ENCODE measurements at regions not wholly inside any gene's neighbourhood (a gene's known extent, or its start where the extent isn't known, plus 50 kb on each side); places are given as distances from the start of the nearest gene placed in this dataset.

GRCh38 chr1:166485620-166486019, 318.8 kb upstream of the FAM78B start:
- Histone ChIP-seq H3K27me3 (replicated peaks in 1 of 4; ENCODE audit: control insufficient read depth in 3 of 4, extremely low read depth in 1 of 4, insufficient read depth in 3 of 4, low read length in 3 of 4) (no peaks in the 10 kb centered on the region), H3K9ac (replicated peaks in 1 of 4; ENCODE audit: extremely low read depth in 1 of 4, low read depth in 3 of 4, low read length in 3 of 4) (no peak overlapping the region), H2BK120ac (replicated peaks; ENCODE audit: low read depth, low read length) (no peak overlapping the region), H3K4me2 (ENCODE audit: insufficient read depth in 1 of 2, low read depth in 2 of 2, low read length in 2 of 2) (no peak overlapping the region), H3K27ac (ENCODE audit: low read depth, low read length) (no peak overlapping the region), H2AK5ac (ENCODE audit: low read depth, low read length) (no peak overlapping the region), H3K56ac (replicated peaks; ENCODE audit: insufficient read length, low read depth, low read length) (no peak overlapping the region), H3K79me2 (ENCODE audit: control insufficient read depth in 1 of 2, insufficient read depth in 2 of 2, low read length in 2 of 2) (no peaks in the 10 kb centered on the region), H2BK20ac (ENCODE audit: low read length) (no peak overlapping the region), H3K23me2 (ENCODE audit: low read depth, low read length) (no peaks in the 10 kb centered on the region), H2BK5ac (ENCODE audit: low read depth, low read length) (no peak overlapping the region), H3K36me3 (ENCODE audit: control insufficient read depth in 2 of 4, insufficient read depth in 4 of 4, low read length in 3 of 4) (no peaks in the 10 kb centered on the region), H2AFZ (ENCODE audit: low read length) (no peak overlapping the region), H4K8ac (ENCODE audit: extremely low read depth, insufficient read depth, low read length) (no peak overlapping the region), H4K5ac (ENCODE audit: insufficient read length, low read depth, low read length) (no peak overlapping the region), H3K79me1 (ENCODE audit: low read depth, low read length) (no peaks in the 10 kb centered on the region), H4K20me1 (replicated peaks in 1 of 2; ENCODE audit: control insufficient read depth in 1 of 2, insufficient read depth in 2 of 2, low read length in 2 of 2) (no peaks in the 10 kb centered on the region), H3K18ac (ENCODE audit: extremely low read depth, low read length) (no peak overlapping the region), H3K9me3 (ENCODE audit: insufficient read depth in 2 of 2, low read depth in 1 of 2, low read length in 1 of 2) (no peaks in the 10 kb centered on the region), H3K4me1 (replicated peaks in 1 of 4; ENCODE audit: control insufficient read depth in 3 of 4, insufficient read depth in 4 of 4, low read length in 3 of 4) (no peaks in the 10 kb centered on the region), H3K4ac (replicated peaks; ENCODE audit: insufficient read length, low read depth, low read length) (no peak overlapping the region), H3K23ac (ENCODE audit: insufficient read length) (no peak overlapping the region), H2BK15ac (ENCODE audit: low read length) (no peak overlapping the region), H4K91ac (replicated peaks; ENCODE audit: insufficient read length, low read length) (no peak overlapping the region), H2BK12ac (ENCODE audit: low read depth, low read length) (no peak overlapping the region), H3K4me3 (ENCODE audit: extremely low read depth in 1 of 4, insufficient read depth in 2 of 4, low read depth in 3 of 4, low read length in 4 of 4) (no peak overlapping the region), H3K14ac (ENCODE audit: insufficient read length) (no peak overlapping the region)
- WGBS, 2 experiments (ENCODE audit: extremely low coverage in 1 of 2, insufficient coverage in 1 of 2, insufficient read length in 1 of 2, insufficient replicate concordance in 2 of 2, low coverage in 1 of 2, low lambda C conversion rate in 2 of 2, missing lambda C conversion rate in 1 of 2) = 78% methylated on average over 1 of the region's 1 CpG; no CpG with 5 or more reads in 1 of the 2 experiments
- no peak for DNase-seq (ENCODE audit: low read depth in 1 of 2, low spot score in 2 of 2)
- no peak for FAIRE-seq
- no peak for TF ChIP-seq SP4 (IDR thresholded peaks at IDR 0.05; ENCODE audit: low read length)
- TF ChIP-seq MAFK (IDR thresholded peaks at IDR 0.05; ENCODE audit: low read depth, low read length) = no peak
- TF ChIP-seq TCF12 (IDR thresholded peaks at IDR 0.05; ENCODE audit: low read depth, low read length) = no peak
- no peak for TF ChIP-seq BRCA1 (IDR thresholded peaks at IDR 0.05; ENCODE audit: low read depth, low read length)
- no peak for TF ChIP-seq CTBP2 (IDR thresholded peaks at IDR 0.05; ENCODE audit: borderline replicate concordance, insufficient read depth, insufficient read length, low read length)
- no peak for TF ChIP-seq GABPA (IDR thresholded peaks at IDR 0.05; ENCODE audit: borderline replicate concordance, insufficient read depth, low read length)
- TF ChIP-seq CBX5 (IDR thresholded peaks at IDR 0.05; ENCODE audit: low read depth, low read length) = no peak
- ChIA-PET CTCF (ENCODE audit: partially characterized antibody) (no interaction called here), POLR2A (ENCODE audit: partially characterized antibody) (no interaction called here)

Measured in H1 (cell line).